ENCODE measurements at regions not wholly inside any gene's neighbourhood (a gene's known extent, or its start where the extent isn't known, plus 50 kb on each side); places are given as distances from the start of the nearest gene placed in this dataset.

DNA sequence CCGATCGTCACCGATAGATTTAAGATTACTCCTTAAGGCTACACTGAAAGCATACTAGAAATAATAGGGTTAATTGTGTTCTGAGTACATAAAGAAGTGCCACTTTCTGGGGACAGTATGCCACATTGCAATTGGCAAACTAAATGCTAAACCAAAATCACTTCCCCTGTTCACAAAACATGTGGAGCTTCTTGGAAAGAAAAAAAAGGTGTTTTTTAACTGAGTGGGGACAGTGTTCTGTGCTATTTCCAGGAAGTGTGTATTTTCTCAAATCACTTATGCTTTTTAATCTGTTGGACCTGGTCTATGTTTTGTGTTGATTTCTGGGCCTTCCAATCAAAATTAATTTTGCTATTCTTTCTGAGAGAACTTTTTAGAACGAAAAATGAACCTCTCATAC lies 149.3 kb upstream of the MPDZ start:
- no peak overlapping the region for H3K4me3 ChIP-seq (ENCODE audit: low read depth, low read length)

DNA sequence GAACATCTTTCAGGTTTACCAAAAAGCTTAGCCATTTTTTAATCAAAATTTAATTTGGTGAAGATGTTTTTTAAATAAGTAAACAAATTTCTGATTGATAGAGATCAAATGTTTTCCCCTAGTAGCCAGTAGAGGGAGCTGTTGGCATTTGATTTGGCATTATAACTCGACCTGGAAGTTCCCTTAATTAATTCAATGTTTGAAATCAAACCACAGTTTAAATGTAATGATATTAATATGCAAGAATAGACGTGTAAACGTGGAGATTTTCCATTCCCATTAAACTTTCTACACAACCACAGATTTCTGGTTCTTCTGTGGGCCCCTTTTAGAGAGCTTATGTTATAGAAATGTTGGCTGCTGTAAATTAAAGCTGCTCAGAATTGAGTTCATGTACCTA lies 148.1 kb upstream of the MPDZ start:
- no peak overlapping the region for H3K4me3 ChIP-seq (ENCODE audit: low read depth, low read length)

DNA sequence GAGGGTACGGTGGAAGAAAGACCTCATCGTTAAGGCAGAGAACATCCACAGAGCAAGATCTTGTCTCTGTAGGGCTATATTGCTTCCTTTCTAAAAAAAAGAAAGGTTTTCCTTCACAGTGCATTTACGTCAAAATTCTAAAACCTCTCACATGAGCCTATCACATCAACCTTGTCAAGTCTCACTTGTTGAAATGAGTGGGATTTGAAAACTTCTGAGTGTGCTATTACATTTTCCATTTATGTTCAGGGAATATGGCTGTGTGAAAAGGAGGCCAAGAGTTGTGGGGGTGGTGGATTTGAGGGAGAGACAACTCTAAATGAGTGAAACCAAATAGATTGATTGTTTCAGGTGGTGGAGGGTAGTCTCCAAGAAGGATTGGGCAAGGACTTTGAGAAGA lies 147.1 kb upstream of the MPDZ start:
- no peak overlapping the region for H3K4me3 ChIP-seq (ENCODE audit: low read depth, low read length)

DNA sequence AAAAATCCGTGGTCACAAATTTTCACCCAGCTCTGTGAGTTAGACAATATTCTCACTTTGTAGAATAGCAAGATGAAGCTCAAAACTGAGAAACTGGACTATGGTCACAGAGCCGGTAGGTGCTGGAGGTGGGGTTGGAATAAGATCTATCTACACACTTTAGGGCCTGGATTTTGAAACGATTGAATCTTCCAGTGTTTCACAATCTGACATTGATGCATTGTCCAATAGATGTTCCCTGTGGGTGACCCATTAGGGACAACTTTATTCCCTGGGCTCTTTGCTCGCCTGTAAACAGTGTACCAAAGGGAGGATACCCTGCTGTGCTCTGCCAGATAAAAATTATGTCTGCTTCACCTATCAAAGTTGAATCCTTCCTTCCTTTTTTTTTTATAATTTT lies 145.4 kb upstream of the MPDZ start:
- H3K4me3 ChIP-seq (ENCODE audit: low read depth, low read length) = no peak overlapping the region

DNA sequence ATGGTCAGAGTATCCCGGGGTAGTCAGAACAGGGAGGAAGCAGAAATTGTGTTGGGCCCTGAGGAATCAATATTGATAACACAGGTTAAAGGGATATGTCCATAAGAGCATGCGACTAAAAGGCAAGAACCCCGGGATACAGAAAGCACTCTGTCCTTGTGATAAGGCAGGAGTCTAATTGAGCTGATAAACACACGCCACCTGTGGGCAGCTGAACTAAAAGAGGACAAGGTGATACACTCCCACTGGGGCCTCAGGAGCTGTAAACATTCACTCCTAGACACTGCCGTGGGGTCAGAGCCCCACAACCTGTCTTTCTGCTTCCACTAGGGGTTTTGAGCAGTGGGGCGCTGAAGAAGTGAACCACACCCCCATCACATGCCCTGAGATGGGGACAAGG lies 144.7 kb upstream of the MPDZ start:
- H3K4me3 ChIP-seq (ENCODE audit: low read depth, low read length) = no peak overlapping the region

DNA sequence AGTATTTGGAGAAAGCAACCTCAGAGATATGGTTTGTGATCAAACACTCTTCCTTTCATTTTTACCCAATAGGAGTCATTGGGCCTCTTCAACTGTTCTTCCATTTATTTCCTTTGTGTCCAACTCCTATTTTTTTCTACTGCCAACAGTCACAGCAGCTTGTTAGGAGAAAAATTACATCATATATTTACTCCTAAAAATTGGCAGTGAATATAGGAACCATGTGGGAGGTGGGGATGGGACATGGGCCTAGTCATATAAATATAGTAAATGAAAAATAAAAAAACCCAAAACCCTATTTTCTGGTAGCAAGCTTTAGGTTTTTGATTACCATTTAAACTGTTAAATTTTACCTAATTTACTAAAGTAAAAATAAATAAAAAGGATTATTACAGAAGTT lies 134.9 kb upstream of the MPDZ start:
- H3K4me3 ChIP-seq (ENCODE audit: low read depth, low read length) = no peak overlapping the region

DNA sequence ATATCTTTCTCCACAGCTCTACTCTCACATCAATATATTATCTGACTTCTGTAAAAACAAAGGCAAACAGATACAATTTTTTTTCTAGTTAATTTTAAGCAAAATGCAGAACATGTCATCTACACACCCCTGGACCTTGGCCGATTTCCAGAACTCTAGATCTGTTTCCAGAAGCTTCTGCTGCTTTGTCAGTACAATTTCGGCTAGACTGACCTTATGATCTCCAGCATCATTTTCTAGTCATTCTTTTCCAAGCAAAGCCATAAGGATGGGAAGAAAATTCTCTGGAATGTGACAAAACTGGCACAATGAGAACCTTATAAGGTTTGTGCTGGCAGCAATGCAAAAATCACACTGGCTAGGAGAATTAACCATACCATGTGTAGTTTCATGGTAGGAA lies 132.8 kb upstream of the MPDZ start:
- H3K4me3 ChIP-seq (ENCODE audit: low read depth, low read length) = no peak overlapping the region

DNA sequence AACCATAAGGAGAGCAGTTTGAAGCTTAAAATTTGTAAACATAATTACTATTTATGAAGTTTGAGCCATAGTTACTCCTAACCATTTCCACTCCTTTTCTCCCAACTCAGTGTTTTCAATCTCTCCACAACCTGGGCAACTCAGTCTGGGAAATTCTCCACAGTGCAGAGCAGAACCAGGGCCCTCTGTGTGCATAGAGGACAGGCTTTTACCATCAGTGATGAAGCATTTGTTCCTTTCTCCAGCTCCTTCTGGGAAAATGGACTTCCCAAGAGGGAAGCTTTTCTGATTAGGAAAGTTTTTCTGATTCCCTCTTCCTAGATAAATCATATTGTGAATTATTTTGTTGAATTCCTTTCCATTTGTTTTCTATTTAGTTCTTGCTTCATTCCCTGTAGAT lies 132.3 kb upstream of the MPDZ start:
- no peak overlapping the region for H3K4me3 ChIP-seq (ENCODE audit: low read depth, low read length)

DNA sequence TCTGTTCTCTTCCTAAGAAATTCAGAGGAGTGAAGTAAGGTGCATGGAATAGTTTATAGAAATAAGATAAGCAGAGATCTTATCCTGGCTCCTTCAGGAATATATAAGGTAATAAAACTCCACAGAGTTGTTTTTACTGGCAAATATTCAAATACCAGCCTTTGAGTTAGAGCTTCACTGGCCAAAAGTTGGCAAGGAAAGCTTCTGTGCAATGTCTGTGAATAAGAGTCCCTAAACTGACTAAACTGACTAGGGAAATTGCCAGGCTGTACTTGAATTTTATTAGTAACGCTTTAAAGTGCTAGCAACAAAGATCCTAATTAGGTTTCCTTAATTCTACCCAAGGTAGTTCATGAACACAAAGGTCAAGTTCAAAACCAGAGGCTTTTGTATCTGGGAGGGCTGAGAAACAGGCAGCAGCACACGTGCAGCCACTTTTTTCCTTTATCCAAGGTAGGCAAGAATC lies 131.1 kb upstream of the MPDZ start:
- no peak overlapping the region for H3K4me3 ChIP-seq (ENCODE audit: low read depth, low read length)

DNA sequence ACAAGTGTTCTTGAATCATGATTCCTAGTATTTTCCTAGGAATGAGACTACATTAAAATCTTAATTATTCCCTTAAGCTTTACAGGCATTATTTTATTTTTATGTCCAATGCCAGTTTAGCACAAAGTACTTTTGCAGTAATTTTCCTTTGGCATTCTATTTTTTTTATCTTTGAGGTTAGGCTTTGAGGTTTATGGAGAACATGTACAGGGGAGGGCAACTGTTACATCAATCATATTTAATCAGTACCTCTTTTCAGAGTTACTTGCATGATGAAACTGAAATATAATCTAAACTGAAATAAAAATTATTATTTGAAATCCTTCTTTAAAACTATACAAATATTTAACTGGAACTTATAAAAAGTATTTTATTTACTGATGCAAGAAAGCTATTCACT lies 118.2 kb upstream of the MPDZ start:
- H3K4me3 ChIP-seq (ENCODE audit: low read depth, low read length) = no peak overlapping the region

DNA sequence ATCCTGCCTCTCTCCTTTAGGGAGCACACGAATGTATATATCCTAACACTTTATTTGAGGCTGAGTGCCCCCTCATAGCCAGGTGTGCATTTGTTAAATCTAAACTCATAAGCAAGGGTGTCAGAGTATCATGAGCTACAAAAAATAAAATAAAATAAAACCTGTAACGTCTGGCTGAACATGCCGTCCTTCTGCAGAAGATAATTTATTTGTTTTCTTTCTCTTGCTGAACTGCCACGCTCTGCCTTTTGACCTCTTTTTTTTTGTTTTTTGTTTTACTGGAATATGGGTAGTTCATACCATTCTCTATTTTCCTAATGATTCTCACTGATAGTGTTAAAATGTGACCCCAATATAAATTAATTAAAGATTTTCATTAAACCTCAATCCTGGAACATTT lies 117.7 kb upstream of the MPDZ start:
- no peak overlapping the region for H3K4me3 ChIP-seq (ENCODE audit: low read depth, low read length)

DNA sequence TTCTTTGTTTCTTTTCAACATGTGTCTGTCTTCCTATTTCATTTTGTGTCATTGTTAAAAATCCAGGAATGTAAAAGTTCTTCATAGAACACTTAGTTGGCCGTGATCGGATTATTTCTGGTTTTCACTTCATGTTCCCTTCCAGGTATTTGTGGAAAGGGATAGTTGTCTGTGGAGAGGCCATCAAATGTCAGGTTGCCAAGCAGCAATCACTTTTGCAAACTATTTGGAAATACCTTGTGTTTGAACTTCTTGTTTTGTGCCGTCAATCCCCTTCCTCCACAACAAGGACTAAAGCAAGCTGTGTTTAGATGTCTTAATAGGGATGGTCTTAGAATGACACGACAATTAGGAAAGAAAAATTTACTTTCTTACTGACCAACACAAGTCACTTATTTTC lies 116.9 kb upstream of the MPDZ start:
- H3K4me3 ChIP-seq (ENCODE audit: low read depth, low read length) = no peak overlapping the region

DNA sequence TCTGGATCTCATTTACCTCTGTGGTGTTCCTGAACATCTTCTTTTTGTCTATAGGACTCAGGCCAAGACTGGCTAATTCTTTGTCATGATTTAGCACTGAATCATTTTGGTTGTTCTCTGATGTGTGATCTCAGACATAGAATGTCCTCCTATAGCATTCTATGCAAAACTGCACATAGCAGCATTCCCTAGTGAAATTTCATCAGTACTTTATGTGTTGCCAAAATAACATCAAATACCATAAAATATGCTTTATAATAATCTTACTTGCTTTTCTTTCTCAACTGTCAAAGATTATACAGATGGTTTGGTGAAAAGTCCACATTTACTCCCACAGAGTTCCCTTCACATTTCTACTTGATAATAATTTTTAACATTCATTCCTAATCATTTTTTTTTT lies 115.7 kb upstream of the MPDZ start:
- no peak overlapping the region for H3K4me3 ChIP-seq (ENCODE audit: low read depth, low read length)

DNA sequence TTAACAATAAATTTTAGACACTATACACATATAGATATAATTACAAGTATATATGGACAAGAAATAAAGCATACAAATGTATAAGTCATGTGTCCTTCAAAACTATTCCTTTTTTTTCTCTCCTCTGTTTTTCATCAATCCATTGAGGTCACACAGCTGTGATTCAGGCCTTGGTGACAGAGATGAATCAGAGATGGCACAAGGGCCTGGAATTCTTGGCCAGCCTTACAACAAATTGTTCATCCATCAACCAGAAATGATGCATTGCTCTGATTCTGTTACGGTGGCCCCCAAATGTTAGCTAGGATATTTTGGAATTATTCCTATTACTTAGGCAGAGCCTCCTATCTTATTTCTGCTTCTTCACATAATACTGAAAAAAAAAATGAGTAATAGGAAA lies 108.7 kb upstream of the MPDZ start:
- no peak overlapping the region for H3K4me3 ChIP-seq (ENCODE audit: low read depth, low read length)

DNA sequence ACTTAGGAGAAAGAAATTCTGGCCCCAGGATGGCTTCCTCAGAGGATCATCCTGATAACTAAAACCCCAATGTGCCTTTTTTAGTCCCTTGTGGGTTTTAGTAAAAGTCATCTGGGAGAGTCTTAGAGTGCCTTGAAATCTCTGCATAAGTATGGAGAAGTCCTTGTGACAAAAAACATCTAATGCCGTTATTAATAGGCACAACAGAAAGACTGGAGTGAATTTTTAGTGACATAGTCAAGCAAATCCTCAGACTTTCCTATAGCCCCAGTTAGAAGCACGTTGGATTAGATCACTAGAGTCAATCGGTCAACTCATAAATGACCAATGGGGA lies 108.2 kb upstream of the MPDZ start:
- H3K4me3 ChIP-seq (ENCODE audit: low read depth, low read length) = no peak overlapping the region

DNA sequence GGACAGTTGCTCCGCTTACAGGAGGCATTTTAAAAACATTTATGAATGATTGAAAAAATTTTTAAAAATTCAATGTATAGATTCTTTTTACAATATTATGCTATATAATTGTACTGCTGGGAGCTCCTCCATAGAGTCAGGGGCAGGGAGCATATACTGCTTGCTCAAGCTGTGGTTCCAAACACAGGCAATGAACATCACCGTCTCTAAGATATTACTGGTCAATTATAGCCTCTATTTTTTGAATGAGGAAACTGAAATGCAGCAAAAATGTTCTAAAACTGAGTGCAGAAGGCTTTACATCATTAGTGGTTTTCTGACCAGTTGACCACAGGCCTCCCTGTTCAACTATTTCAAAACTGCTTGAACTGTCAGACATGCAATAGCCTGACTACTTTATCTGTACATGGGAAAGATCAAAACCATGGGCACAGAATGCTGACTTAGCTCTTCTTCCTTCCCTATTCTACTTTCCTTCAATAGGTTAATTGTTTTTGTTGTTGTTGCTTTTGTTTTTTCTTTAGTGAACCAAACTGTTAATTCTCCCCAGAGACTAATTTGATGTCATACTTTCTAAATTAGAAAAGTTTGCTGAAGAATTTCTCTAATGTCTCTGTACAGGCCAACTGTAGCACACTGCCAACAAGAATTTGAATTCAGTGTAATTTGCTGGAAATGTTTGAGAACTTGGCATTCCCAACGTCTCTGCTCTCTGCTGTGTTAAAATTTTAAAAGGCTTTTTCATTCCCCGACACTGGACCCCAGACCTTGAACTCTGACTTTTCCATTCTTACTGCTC lies 107.6 kb upstream of the MPDZ start:
- H3K4me3 ChIP-seq (ENCODE audit: low read depth, low read length) = no peak overlapping the region

DNA sequence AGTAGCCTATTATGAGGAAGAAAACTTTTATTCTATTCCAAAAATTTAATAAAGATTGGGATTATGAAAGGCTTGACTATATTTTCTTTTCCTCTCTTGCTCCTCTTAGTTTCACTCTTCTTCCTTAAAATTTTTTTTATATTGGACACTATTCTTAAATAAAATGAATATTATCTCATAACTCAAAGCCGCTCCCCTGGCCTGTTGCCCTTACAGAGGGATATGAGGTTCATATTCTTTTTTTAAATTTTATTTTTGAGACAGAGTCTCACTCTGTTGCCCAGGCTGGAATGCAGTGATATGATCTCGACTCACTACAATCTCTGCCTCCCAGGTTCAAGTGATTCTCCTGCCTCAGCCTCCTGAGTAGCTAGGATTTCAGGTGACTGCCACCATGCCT lies 106.8 kb upstream of the MPDZ start:
- H3K4me3 ChIP-seq (ENCODE audit: low read depth, low read length) = no peak overlapping the region

DNA sequence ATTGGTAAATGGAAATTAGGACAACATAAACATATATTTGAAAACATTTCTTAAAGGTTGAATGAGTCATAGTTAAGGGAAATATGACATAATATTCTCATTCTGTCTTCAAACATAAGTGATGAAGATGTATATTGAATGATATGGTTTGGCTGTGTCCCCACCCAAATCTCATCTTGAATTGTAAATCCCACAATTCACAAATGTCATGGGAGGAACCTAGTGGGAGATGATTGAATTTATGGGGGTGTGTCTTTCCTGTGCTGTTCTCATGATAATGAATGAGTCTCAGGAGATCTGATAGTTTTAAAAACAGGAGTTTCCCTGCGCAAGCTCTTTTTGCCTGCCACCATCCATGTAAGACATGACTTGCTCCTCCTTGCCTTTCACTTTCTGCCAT lies 104.4 kb upstream of the MPDZ start:
- H3K4me3 ChIP-seq (ENCODE audit: low read depth, low read length) = no peak overlapping the region

DNA sequence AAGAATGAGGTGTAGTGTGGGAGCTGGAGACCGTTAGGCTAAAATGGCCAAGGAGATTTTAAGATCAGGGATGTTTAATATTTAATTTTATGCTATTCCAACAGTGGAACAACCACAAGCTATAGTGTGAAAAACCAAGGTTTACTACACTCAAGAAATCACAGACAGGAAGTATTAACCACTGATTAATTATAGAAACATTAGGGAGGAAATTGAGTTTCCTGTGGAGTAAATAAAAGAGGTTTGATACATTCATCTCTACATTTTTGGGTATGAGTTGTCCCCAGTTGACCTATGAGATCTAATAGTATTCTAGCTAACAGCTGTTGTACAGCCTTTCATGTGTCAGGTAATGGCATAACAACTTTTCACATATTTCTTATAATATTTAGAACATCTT lies 103.7 kb upstream of the MPDZ start:
- H3K4me3 ChIP-seq (ENCODE audit: low read depth, low read length) = no peak overlapping the region

DNA sequence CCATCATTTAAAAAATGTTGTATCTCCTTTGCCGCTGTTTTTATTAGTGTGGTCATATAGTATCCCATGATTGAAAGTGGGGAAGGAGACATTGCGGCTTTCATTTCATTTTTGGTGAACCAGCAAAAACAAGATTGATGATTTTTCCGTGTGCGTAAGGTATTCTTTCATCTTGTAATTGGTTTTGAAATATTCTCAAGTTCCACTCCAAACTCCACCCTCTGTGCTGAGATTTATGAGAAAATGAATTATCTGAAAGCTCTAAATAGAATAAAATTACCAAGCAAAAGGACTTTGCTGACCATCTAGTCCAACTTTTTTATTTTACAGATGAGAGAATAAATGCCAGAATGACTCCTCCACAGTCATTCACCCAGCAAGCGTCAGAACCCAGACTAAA lies 103.1 kb upstream of the MPDZ start:
- H3K4me3 ChIP-seq (ENCODE audit: low read depth, low read length) = no peak overlapping the region

DNA sequence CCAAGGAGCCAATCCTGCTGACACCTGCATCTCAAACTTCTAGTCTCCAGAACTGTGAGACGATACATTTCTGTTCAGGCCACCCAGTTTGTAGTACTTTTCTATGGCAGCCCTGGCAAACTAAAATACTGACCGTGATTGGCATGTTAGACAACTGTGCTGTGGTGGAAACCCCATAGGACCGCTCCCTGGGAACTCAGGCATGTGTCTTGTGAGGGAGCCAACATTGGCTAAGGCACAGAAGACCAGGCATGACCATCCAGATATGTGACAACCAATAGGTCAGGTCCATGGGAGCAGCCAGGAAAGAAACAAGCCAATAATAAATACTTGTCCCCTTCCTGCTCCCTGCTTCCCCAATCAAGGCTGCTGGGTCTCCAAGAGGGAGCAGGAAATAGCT lies 101.4 kb upstream of the MPDZ start:
- no peak overlapping the region for H3K4me3 ChIP-seq (ENCODE audit: low read depth, low read length)

DNA sequence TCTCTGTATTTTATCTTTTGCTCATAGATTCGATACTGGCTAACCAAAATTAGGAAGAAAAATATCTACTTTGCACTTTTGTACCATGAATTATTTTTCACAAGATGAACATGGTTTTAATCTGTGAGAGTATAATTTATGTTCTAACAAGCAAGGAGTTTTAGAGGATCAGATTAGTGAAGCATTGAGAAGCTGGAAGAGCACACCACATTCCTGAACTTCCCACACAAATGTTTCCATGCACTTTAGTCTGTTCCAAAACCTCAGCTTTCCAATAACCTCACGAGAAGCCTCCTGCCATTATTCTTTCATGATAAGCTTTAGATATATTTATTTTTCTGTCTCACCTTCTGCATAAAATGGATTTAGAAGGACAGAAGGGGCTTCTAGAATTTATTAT lies 98.7 kb upstream of the MPDZ start:
- H3K4me3 ChIP-seq (ENCODE audit: low read depth, low read length) = no peak overlapping the region

DNA sequence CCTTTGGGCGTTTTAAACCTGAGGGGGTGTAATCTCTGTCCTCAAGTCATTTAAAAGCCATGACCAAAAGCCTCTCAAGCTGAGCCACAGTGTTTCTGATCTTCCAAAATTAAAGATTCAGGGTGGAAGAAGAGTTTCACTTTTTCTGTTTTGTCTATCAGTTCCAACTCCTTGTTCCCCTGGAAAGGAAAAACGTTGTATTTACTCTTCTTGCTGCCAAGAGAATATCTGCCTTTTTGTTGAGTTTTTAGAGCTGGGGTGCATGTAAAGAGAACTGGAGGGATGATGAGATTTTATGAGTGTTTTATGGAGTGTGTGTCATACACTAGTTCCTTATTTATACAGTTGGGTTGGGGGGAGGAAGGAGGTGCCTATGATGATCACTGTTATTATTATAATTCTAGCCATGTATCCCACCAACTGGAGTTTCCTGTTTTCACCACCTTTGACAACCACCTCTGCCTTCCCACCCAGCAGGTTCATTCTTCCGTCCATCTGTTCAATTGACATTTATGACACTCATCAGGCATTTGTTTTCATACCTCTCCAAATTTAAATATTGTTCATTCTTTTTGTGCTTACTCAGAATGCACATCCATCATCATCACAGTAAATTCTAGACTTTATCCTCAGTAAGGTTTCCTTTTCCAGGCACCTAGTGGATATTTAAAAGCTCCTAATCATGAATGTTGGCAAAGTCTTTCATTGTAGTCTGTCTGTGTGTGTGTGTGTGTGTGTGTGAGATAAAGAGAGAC lies 97.9 kb upstream of the MPDZ start:
- no peak overlapping the region for H3K4me3 ChIP-seq (ENCODE audit: low read depth, low read length)

Measured in iPS-11a (cell line).